Gastrocnemius medialis (tissue), 4 donors: ENCODE measurements at regions not wholly inside any gene's neighbourhood (a gene's known extent, or its start where the extent isn't known, plus 50 kb on each side); places are given as distances from the start of the nearest gene placed in this dataset.

Source experiments
- CTCF ChIP-seq, 5 experiments: fragments of 450-650 bp in 3 of 5; fragments of 200-600 bp in 2 of 5; sonication (generic) in 2 of 5; IDR thresholded peaks in 4 of 5; conservative IDR thresholded peaks in 1 of 5; 1 replicate in 4 of 5; 2 replicates in 1 of 5; pipeline ENCODE4 v1.5.1; 2016 to 2019; ENCODE audit warnings: antibody characterized with exemption in 5 of 5, mild to moderate bottlenecking in 3 of 5, moderate library complexity in 3 of 5
- POLR2A ChIP-seq, 2 donors: fragments of 450-650 bp; IDR thresholded peaks; one replicate each; pipeline ENCODE4 v1.6.1; 2017; ENCODE audit warnings: antibody characterized with exemption in 2 of 2, mild to moderate bottlenecking in 2 of 2, moderate library complexity in 2 of 2

- TF ChIP-seq CTCF (IDR thresholded peaks at IDR 0.05 in 4 of 5, conservative IDR thresholded peaks at IDR 0.05 in 1 of 5) (no peak), POLR2A (IDR thresholded peaks at IDR 0.05) (no peak)
Observed at GRCh38 chr2:147569426-147569825, 275.4 kb upstream of the ACVR2A start.
